HEK293 (cell line): ENCODE measurements at regions not wholly inside any gene's neighbourhood (a gene's known extent, or its start where the extent isn't known, plus 50 kb on each side); places are given as distances from the start of the nearest gene placed in this dataset.

Experiments used
- CTCF ChIA-PET: fragments of 350-600 bp; formaldehyde crosslinking; extraction: SDS; loops from one replicate; lab custom pipeline; 2021; ENCODE audit warnings: antibody characterized with exemption; lab: Yijun Ruan, JAX
- POLR2A ChIA-PET: fragments of 300-600 bp; formaldehyde crosslinking; extraction: SDS; loops from one replicate; lab custom pipeline; 2020; ENCODE audit warnings: antibody characterized with exemption, inconsistent platforms; lab: Yijun Ruan, JAX
- H3K27ac ChIP-seq: fragments of 200-500 bp; sonication (Bioruptor generic); 2 replicates; pipeline ENCODE4 v1.5.1; 2014; ENCODE audit warnings: low read depth, low read length, control low read depth, inconsistent platforms; ENCODE audit errors: extremely low read depth
- H3K36me3 ChIP-seq, 2 experiments: fragments of 200-500 bp in 1 of 2; sonication (Bioruptor generic) in 1 of 2; 1 replicate in 1 of 2; 2 replicates in 1 of 2; pipeline ENCODE4 v1.5.1; 2014 to 2017; ENCODE audit warnings: inconsistent platforms in 2 of 2, low read length in 2 of 2; ENCODE audit not compliant: control insufficient read depth in 2 of 2, insufficient read depth in 1 of 2
- H3K4me1 ChIP-seq: fragments of 200-500 bp; sonication (Bioruptor generic); 2 replicates; pipeline ENCODE4 v1.5.1; 2014; ENCODE audit warnings: mild to moderate bottlenecking, low read length, inconsistent platforms; ENCODE audit not compliant: control insufficient read depth, insufficient read depth
- H3K4me3 ChIP-seq: 2 replicates; pipeline ENCODE4 v1.5.1; 2011; ENCODE audit warnings: low read depth, mild to moderate bottlenecking, control low read depth, low read length, moderate library complexity
- H3K9me3 ChIP-seq: fragments of 200-500 bp; sonication (Bioruptor generic); 2 replicates; pipeline ENCODE4 v1.5.1; 2014; ENCODE audit warnings: low read depth, low read length, inconsistent platforms; ENCODE audit not compliant: control insufficient read depth, insufficient read depth
- BCL11A ChIP-seq: fragments of 450-650 bp; formaldehyde crosslinking; IDR thresholded peaks from 2 replicates; pipeline ENCODE4 v1.5.1; 2016; ENCODE audit warnings: low read depth, missing biosample characterization, missing genetic modification characterization
- GLIS1 ChIP-seq: fragments of 450-650 bp; formaldehyde crosslinking; IDR thresholded peaks from 2 replicates; pipeline ENCODE4 v1.5.1; 2016; ENCODE audit warnings: missing biosample characterization, missing genetic modification characterization
- KLF7 ChIP-seq: fragments of 450-650 bp; formaldehyde crosslinking; IDR thresholded peaks from 2 replicates; pipeline ENCODE4 v1.5.1; 2016; ENCODE audit warnings: missing biosample characterization, missing genetic modification characterization, borderline replicate concordance
- PBX3 ChIP-seq: sonication (generic); formaldehyde crosslinking; IDR thresholded peaks from 2 replicates; pipeline ENCODE4 v1.8.1; 2022; ENCODE audit warnings: mild to moderate bottlenecking, moderate library complexity, missing genetic modification reagents
- SCRT2 ChIP-seq: fragments of 450-650 bp; formaldehyde crosslinking; IDR thresholded peaks from 2 replicates; pipeline ENCODE4 v1.5.1; 2016; ENCODE audit warnings: missing biosample characterization, missing genetic modification characterization
- YY2 ChIP-seq: fragments of 450-650 bp; formaldehyde crosslinking; IDR thresholded peaks from 2 replicates; pipeline ENCODE4 v1.5.1; 2016; ENCODE audit warnings: missing biosample characterization, missing genetic modification characterization
- ZBTB10 ChIP-seq: fragments of 450-650 bp; formaldehyde crosslinking; IDR thresholded peaks from 2 replicates; pipeline ENCODE4 v1.5.1; 2016; ENCODE audit warnings: missing biosample characterization, missing genetic modification characterization
- ZBTB20 ChIP-seq: fragments of 450-650 bp; formaldehyde crosslinking; IDR thresholded peaks from 2 replicates; pipeline ENCODE4 v1.5.1; 2016; ENCODE audit warnings: missing biosample characterization, missing genetic modification characterization
- ZBTB21 ChIP-seq: fragments of 450-650 bp; formaldehyde crosslinking; IDR thresholded peaks from 2 replicates; pipeline ENCODE4 v1.5.1; 2017; ENCODE audit warnings: missing biosample characterization, missing genetic modification characterization
- ZBTB26 ChIP-seq: fragments of 450-650 bp; formaldehyde crosslinking; optimal IDR thresholded peaks from 2 replicates; pipeline ENCODE3; 2016; ENCODE audit warnings: missing biosample characterization, mild to moderate bottlenecking, missing genetic modification characterization
- ZBTB8A ChIP-seq: fragments of 450-650 bp; formaldehyde crosslinking; IDR thresholded peaks from 2 replicates; pipeline ENCODE4 v1.5.1; 2016; ENCODE audit warnings: missing biosample characterization, missing genetic modification characterization
- ZEB2 ChIP-seq: fragments of 450-650 bp; formaldehyde crosslinking; IDR thresholded peaks from 2 replicates; pipeline ENCODE4 v1.5.1; 2016; ENCODE audit warnings: missing biosample characterization, missing genetic modification characterization
- ZNF140 ChIP-seq: fragments of 450-650 bp; formaldehyde crosslinking; IDR thresholded peaks from 2 replicates; pipeline ENCODE4 v1.5.1; 2016; ENCODE audit warnings: missing biosample characterization, missing genetic modification characterization
- ZNF248 ChIP-seq: fragments of 450-650 bp; formaldehyde crosslinking; IDR thresholded peaks from 2 replicates; pipeline ENCODE4 v1.5.1; 2017; ENCODE audit warnings: missing biosample characterization, missing genetic modification characterization
- ZNF302 ChIP-seq: fragments of 450-650 bp; formaldehyde crosslinking; IDR thresholded peaks from 2 replicates; pipeline ENCODE4 v1.5.1; 2016; ENCODE audit warnings: missing biosample characterization, missing genetic modification characterization, low read depth
- ZNF311 ChIP-seq: fragments of 450-650 bp; formaldehyde crosslinking; IDR thresholded peaks from 2 replicates; pipeline ENCODE4 v1.5.1; 2017; ENCODE audit warnings: missing biosample characterization, missing genetic modification characterization, borderline replicate concordance
- ZNF335 ChIP-seq: fragments of 450-650 bp; formaldehyde crosslinking; conservative IDR thresholded peaks from 2 replicates; pipeline ENCODE4 v1.5.1; 2016; ENCODE audit warnings: missing biosample characterization, missing genetic modification characterization
- ZNF423 ChIP-seq: fragments of 450-650 bp; formaldehyde crosslinking; IDR thresholded peaks from 2 replicates; pipeline ENCODE4 v1.5.1; 2016; ENCODE audit warnings: missing biosample characterization, missing genetic modification characterization
- ZNF571 ChIP-seq: fragments of 450-650 bp; formaldehyde crosslinking; IDR thresholded peaks from 2 replicates; pipeline ENCODE4 v1.5.0; 2017; ENCODE audit warnings: missing biosample characterization, missing genetic modification characterization
- ZNF791 ChIP-seq: fragments of 450-650 bp; formaldehyde crosslinking; IDR thresholded peaks from 2 replicates; pipeline ENCODE4 v1.5.1; 2016; ENCODE audit warnings: missing biosample characterization, missing genetic modification characterization
- ZSCAN5A ChIP-seq: fragments of 450-650 bp; formaldehyde crosslinking; IDR thresholded peaks from 2 replicates; pipeline ENCODE4 v1.5.1; 2016; ENCODE audit warnings: missing biosample characterization, missing genetic modification characterization

GRCh38 chr3:177770383-177771230 is 573.3 kb upstream of the TBL1XR1 start:
- TF ChIP-seq ZBTB21 (tag by site-specific recombination): no peak
- no peak for TF ChIP-seq PBX3 (CRISPR knock-in tag)
- TF ChIP-seq ZBTB20 (tag by site-specific recombination): no peak
- no peak for TF ChIP-seq ZNF571 (tag by site-specific recombination)
- TF ChIP-seq ZNF302 (tag by site-specific recombination): no peak
- no peak for TF ChIP-seq ZNF140 (tag by site-specific recombination)
- TF ChIP-seq ZNF311: no peak
- TF ChIP-seq ZNF335 (tag by site-specific recombination): no peak
- no peak for TF ChIP-seq GLIS1 (tag by site-specific recombination)
- TF ChIP-seq YY2: no peak
- TF ChIP-seq ZNF248: no peak
- TF ChIP-seq ZEB2 (tag by site-specific recombination): no peak
- no peak for TF ChIP-seq ZBTB8A (tag by site-specific recombination)
- TF ChIP-seq ZSCAN5A (tag by site-specific recombination): no peak
- no peak for TF ChIP-seq ZNF791 (tag by site-specific recombination)
- TF ChIP-seq BCL11A (tag by site-specific recombination): no peak
- no peak for TF ChIP-seq SCRT2 (tag by site-specific recombination)
- no peak for TF ChIP-seq ZNF423 (tag by site-specific recombination)
- no peak for TF ChIP-seq KLF7
- POLR2A ChIA-PET: no interaction called here

GRCh38 chr3:177771780-177772179 is 574.5 kb upstream of the TBL1XR1 start:
- TF ChIP-seq ZBTB26 (tag by site-specific recombination) (no peak), ZBTB10 (tag by site-specific recombination) (no peak)
- CTCF ChIA-PET: no interaction called here
- H3K36me3 ChIP-seq: no peaks in the 10 kb centered on the region
- no peaks in the 10 kb centered on the region for H3K9me3 ChIP-seq
- no peak overlapping the region for H3K4me3 ChIP-seq
- H3K4me1 ChIP-seq: no peaks in the 10 kb centered on the region
- H3K27ac ChIP-seq: no peak overlapping the region
- POLR2A ChIA-PET: no interaction called here

More at GRCh38 chr3:177770383-177771230, 573.3 kb upstream of the TBL1XR1 start:
- Histone ChIP-seq H3K4me3 (no peak overlapping the region), H3K36me3 (no peaks in the 10 kb centered on the region), H3K9me3 (no peaks in the 10 kb centered on the region), H3K27ac (no peak overlapping the region), H3K4me1 (no peaks in the 10 kb centered on the region)
- CTCF ChIA-PET: no interaction called here
